ENCODE measurements at regions not wholly inside any gene's neighbourhood (a gene's known extent, or its start where the extent isn't known, plus 50 kb on each side); places are given as distances from the start of the nearest gene placed in this dataset.

- no peak overlapping the region for H3K4me3 ChIP-seq (ENCODE audit: insufficient read depth, low read depth, low read length, poor library complexity, severe bottlenecking)
- no peak for DNase-seq
- no peak overlapping the region for H3K27ac ChIP-seq (ENCODE audit: insufficient read depth, low read length, poor library complexity, severe bottlenecking)
- H3K27me3 ChIP-seq (replicated peaks; ENCODE audit: control insufficient read depth, insufficient read depth, low read length, poor library complexity, severe bottlenecking), result no peaks in the 10 kb centered on the region
- H3K9me3 ChIP-seq (ENCODE audit: control insufficient read depth, low read length), result no peaks in the 10 kb centered on the region
- no peaks in the 10 kb centered on the region for H3K36me3 ChIP-seq (ENCODE audit: control insufficient read depth, insufficient read depth, low read length)
- H3K4me1 ChIP-seq (ENCODE audit: control insufficient read depth, insufficient read depth, low read length, poor library complexity, severe bottlenecking), result no peaks in the 10 kb centered on the region
Observed at GRCh38 chr19:31911577-31911976, 433.8 kb upstream of the ZNF507 start.

- no peak for DNase-seq
- Histone ChIP-seq H3K27me3 (replicated peaks; ENCODE audit: control insufficient read depth, insufficient read depth, low read length, poor library complexity, severe bottlenecking) (no peaks in the 10 kb centered on the region), H3K9me3 (ENCODE audit: control insufficient read depth, low read length) (no peaks in the 10 kb centered on the region), H3K36me3 (ENCODE audit: control insufficient read depth, insufficient read depth, low read length) (no peaks in the 10 kb centered on the region), H3K4me1 (ENCODE audit: control insufficient read depth, insufficient read depth, low read length, poor library complexity, severe bottlenecking) (no peaks in the 10 kb centered on the region), H3K27ac (ENCODE audit: insufficient read depth, low read length, poor library complexity, severe bottlenecking) (no peak overlapping the region), H3K4me3 (ENCODE audit: insufficient read depth, low read depth, low read length, poor library complexity, severe bottlenecking) (no peak overlapping the region)
Observed at GRCh38 chr19:31913103-31913661, 432.2 kb upstream of the ZNF507 start.

- Histone ChIP-seq H3K4me3 (ENCODE audit: insufficient read depth, low read depth, low read length, poor library complexity, severe bottlenecking) (no peak overlapping the region), H3K9me3 (ENCODE audit: control insufficient read depth, low read length) (no peaks in the 10 kb centered on the region), H3K36me3 (ENCODE audit: control insufficient read depth, insufficient read depth, low read length) (no peaks in the 10 kb centered on the region), H3K4me1 (ENCODE audit: control insufficient read depth, insufficient read depth, low read length, poor library complexity, severe bottlenecking) (no peaks in the 10 kb centered on the region), H3K27me3 (replicated peaks; ENCODE audit: control insufficient read depth, insufficient read depth, low read length, poor library complexity, severe bottlenecking) (no peaks in the 10 kb centered on the region), H3K27ac (ENCODE audit: insufficient read depth, low read length, poor library complexity, severe bottlenecking) (no peak overlapping the region)
- DNase-seq, result no peak
Observed at GRCh38 chr19:31930401-31930800, 415.0 kb upstream of the ZNF507 start.

- no peak for DNase-seq
- H3K4me1 ChIP-seq (ENCODE audit: control insufficient read depth, insufficient read depth, low read length, poor library complexity, severe bottlenecking), result no peaks in the 10 kb centered on the region
- no peaks in the 10 kb centered on the region for H3K9me3 ChIP-seq (ENCODE audit: control insufficient read depth, low read length)
- no peaks in the 10 kb centered on the region for H3K36me3 ChIP-seq (ENCODE audit: control insufficient read depth, insufficient read depth, low read length)
- no peak overlapping the region for H3K27ac ChIP-seq (ENCODE audit: insufficient read depth, low read length, poor library complexity, severe bottlenecking)
- no peaks in the 10 kb centered on the region for H3K27me3 ChIP-seq (replicated peaks; ENCODE audit: control insufficient read depth, insufficient read depth, low read length, poor library complexity, severe bottlenecking)
- no peak overlapping the region for H3K4me3 ChIP-seq (ENCODE audit: insufficient read depth, low read depth, low read length, poor library complexity, severe bottlenecking)
Observed at GRCh38 chr19:31937983-31938382, 407.4 kb upstream of the ZNF507 start.

GRCh38 chr19:31938675-31939074, 406.7 kb upstream of the ZNF507 start:
- H3K36me3 ChIP-seq (ENCODE audit: control insufficient read depth, insufficient read depth, low read length), result no peaks in the 10 kb centered on the region
- H3K9me3 ChIP-seq (ENCODE audit: control insufficient read depth, low read length), result no peaks in the 10 kb centered on the region
- no peak for DNase-seq
- no peaks in the 10 kb centered on the region for H3K4me1 ChIP-seq (ENCODE audit: control insufficient read depth, insufficient read depth, low read length, poor library complexity, severe bottlenecking)
- H3K27me3 ChIP-seq (replicated peaks; ENCODE audit: control insufficient read depth, insufficient read depth, low read length, poor library complexity, severe bottlenecking), result no peaks in the 10 kb centered on the region
- H3K27ac ChIP-seq (ENCODE audit: insufficient read depth, low read length, poor library complexity, severe bottlenecking), result no peak overlapping the region
- H3K4me3 ChIP-seq (ENCODE audit: insufficient read depth, low read depth, low read length, poor library complexity, severe bottlenecking), result no peak overlapping the region

GRCh38 chr19:31940396-31940795, 405.0 kb upstream of the ZNF507 start:
- no peak for DNase-seq
- Histone ChIP-seq H3K27ac (ENCODE audit: insufficient read depth, low read length, poor library complexity, severe bottlenecking) (no peak overlapping the region), H3K4me1 (ENCODE audit: control insufficient read depth, insufficient read depth, low read length, poor library complexity, severe bottlenecking) (no peaks in the 10 kb centered on the region), H3K36me3 (ENCODE audit: control insufficient read depth, insufficient read depth, low read length) (no peaks in the 10 kb centered on the region), H3K27me3 (replicated peaks; ENCODE audit: control insufficient read depth, insufficient read depth, low read length, poor library complexity, severe bottlenecking) (no peaks in the 10 kb centered on the region), H3K4me3 (ENCODE audit: insufficient read depth, low read depth, low read length, poor library complexity, severe bottlenecking) (no peak overlapping the region), H3K9me3 (ENCODE audit: control insufficient read depth, low read length) (no peaks in the 10 kb centered on the region)

GRCh38 chr19:31943191-31943661, 402.2 kb upstream of the ZNF507 start:
- Histone ChIP-seq H3K4me3 (ENCODE audit: insufficient read depth, low read depth, low read length, poor library complexity, severe bottlenecking) (no peak overlapping the region), H3K9me3 (ENCODE audit: control insufficient read depth, low read length) (no peaks in the 10 kb centered on the region), H3K36me3 (ENCODE audit: control insufficient read depth, insufficient read depth, low read length) (no peaks in the 10 kb centered on the region), H3K27me3 (replicated peaks; ENCODE audit: control insufficient read depth, insufficient read depth, low read length, poor library complexity, severe bottlenecking) (no peaks in the 10 kb centered on the region), H3K4me1 (ENCODE audit: control insufficient read depth, insufficient read depth, low read length, poor library complexity, severe bottlenecking) (no peaks in the 10 kb centered on the region), H3K27ac (ENCODE audit: insufficient read depth, low read length, poor library complexity, severe bottlenecking) (no peak overlapping the region)
- no peak for DNase-seq

GRCh38 chr19:31943778-31944177, 401.6 kb upstream of the ZNF507 start:
- Histone ChIP-seq H3K27ac (ENCODE audit: insufficient read depth, low read length, poor library complexity, severe bottlenecking) (no peak overlapping the region), H3K4me1 (ENCODE audit: control insufficient read depth, insufficient read depth, low read length, poor library complexity, severe bottlenecking) (no peaks in the 10 kb centered on the region), H3K36me3 (ENCODE audit: control insufficient read depth, insufficient read depth, low read length) (no peaks in the 10 kb centered on the region), H3K27me3 (replicated peaks; ENCODE audit: control insufficient read depth, insufficient read depth, low read length, poor library complexity, severe bottlenecking) (no peaks in the 10 kb centered on the region), H3K4me3 (ENCODE audit: insufficient read depth, low read depth, low read length, poor library complexity, severe bottlenecking) (no peak overlapping the region), H3K9me3 (ENCODE audit: control insufficient read depth, low read length) (no peaks in the 10 kb centered on the region)
- DNase-seq, result no peak

- Histone ChIP-seq H3K9me3 (ENCODE audit: control insufficient read depth, low read length) (no peaks in the 10 kb centered on the region), H3K36me3 (ENCODE audit: control insufficient read depth, insufficient read depth, low read length) (no peaks in the 10 kb centered on the region), H3K4me3 (ENCODE audit: insufficient read depth, low read depth, low read length, poor library complexity, severe bottlenecking) (no peak overlapping the region), H3K27me3 (replicated peaks; ENCODE audit: control insufficient read depth, insufficient read depth, low read length, poor library complexity, severe bottlenecking) (no peaks in the 10 kb centered on the region), H3K4me1 (ENCODE audit: control insufficient read depth, insufficient read depth, low read length, poor library complexity, severe bottlenecking) (no peaks in the 10 kb centered on the region), H3K27ac (ENCODE audit: insufficient read depth, low read length, poor library complexity, severe bottlenecking) (no peak overlapping the region)
- no peak for DNase-seq
Observed at GRCh38 chr19:31944326-31944725, 401.1 kb upstream of the ZNF507 start.

- no peak for DNase-seq
- Histone ChIP-seq H3K27me3 (replicated peaks; ENCODE audit: control insufficient read depth, insufficient read depth, low read length, poor library complexity, severe bottlenecking) (no peaks in the 10 kb centered on the region), H3K9me3 (ENCODE audit: control insufficient read depth, low read length) (no peaks in the 10 kb centered on the region), H3K27ac (ENCODE audit: insufficient read depth, low read length, poor library complexity, severe bottlenecking) (no peak overlapping the region), H3K4me3 (ENCODE audit: insufficient read depth, low read depth, low read length, poor library complexity, severe bottlenecking) (no peak overlapping the region), H3K36me3 (ENCODE audit: control insufficient read depth, insufficient read depth, low read length) (no peaks in the 10 kb centered on the region), H3K4me1 (ENCODE audit: control insufficient read depth, insufficient read depth, low read length, poor library complexity, severe bottlenecking) (no peaks in the 10 kb centered on the region)
Observed at GRCh38 chr19:31946491-31946890, 398.9 kb upstream of the ZNF507 start.

Data from effector memory CD4-positive, alpha-beta T cell (primary cell).